Neuronal stem cell (in vitro differentiated cells): ENCODE measurements at regions not wholly inside any gene's neighbourhood (a gene's known extent, or its start where the extent isn't known, plus 50 kb on each side); places are given as distances from the start of the nearest gene placed in this dataset.

Source experiments
- DNase-seq: peaks from one replicate; pipeline ENCODE4 v3.0.0-alpha.2; 2013; ENCODE audit warnings: low spot score
- H2AFZ ChIP-seq: one replicate; pipeline ENCODE4 v1.6.1; 2013; ENCODE audit warnings: mild to moderate bottlenecking, low read length, inconsistent platforms
- H2AK5ac ChIP-seq: 2 replicates; pipeline ENCODE4 v1.6.1; 2013; ENCODE audit warnings: low read depth, mild to moderate bottlenecking, inconsistent platforms, low read length, moderate library complexity, mixed read lengths
- H2BK120ac ChIP-seq: 2 replicates; pipeline ENCODE4 v1.6.1; 2013; ENCODE audit warnings: low read depth, mild to moderate bottlenecking, inconsistent platforms, low read length, moderate library complexity, mixed read lengths
- H2BK12ac ChIP-seq: one replicate; pipeline ENCODE4 v1.6.1; 2013; ENCODE audit warnings: low read length, inconsistent platforms
- H2BK15ac ChIP-seq: 2 replicates; pipeline ENCODE4 v1.6.1; 2013; ENCODE audit warnings: mild to moderate bottlenecking, low read length, inconsistent platforms, mixed read lengths
- H2BK5ac ChIP-seq: one replicate; pipeline ENCODE4 v1.6.1; 2013; ENCODE audit warnings: inconsistent platforms, mild to moderate bottlenecking, low read length, moderate library complexity
- H3K14ac ChIP-seq: one replicate; pipeline ENCODE4 v1.6.1; 2013; ENCODE audit warnings: low read length, inconsistent platforms
- H3K18ac ChIP-seq: 2 replicates; pipeline ENCODE4 v1.6.1; 2013; ENCODE audit warnings: low read length, inconsistent platforms
- H3K23ac ChIP-seq: 2 replicates; pipeline ENCODE4 v1.6.1; 2013; ENCODE audit warnings: low read depth, mild to moderate bottlenecking, mixed read lengths, low read length, inconsistent platforms; ENCODE audit not compliant: poor library complexity
- H3K27ac ChIP-seq: replicated peaks from 3 replicates; pipeline ENCODE4 v1.5.1; 2013; ENCODE audit warnings: low read length, inconsistent platforms
- H3K27me3 ChIP-seq, 3 experiments: 2 replicates each; pipeline ENCODE4 v1.6.1; 2013; ENCODE audit warnings: low read length in 3 of 3, mild to moderate bottlenecking in 2 of 3, inconsistent platforms in 1 of 3, low read depth in 1 of 3, mixed read lengths in 1 of 3, moderate library complexity in 1 of 3; ENCODE audit not compliant: control insufficient read depth in 3 of 3, insufficient read depth in 3 of 3
- H3K36me3 ChIP-seq, 2 donors: replicated peaks in 1 of 2; 2 replicates each; pipeline ENCODE4 v1.6.1; 2013; ENCODE audit warnings: low read length in 2 of 2; ENCODE audit not compliant: control insufficient read depth in 2 of 2, insufficient read depth in 2 of 2
- H3K4ac ChIP-seq: 2 replicates; pipeline ENCODE4 v1.6.1; 2013; ENCODE audit warnings: inconsistent platforms, mild to moderate bottlenecking, low read length, moderate library complexity
- H3K4me1 ChIP-seq, 2 donors: 1 replicate in 1 of 2; 2 replicates in 1 of 2; pipeline ENCODE4 v1.6.1; 2013; ENCODE audit warnings: low read length in 2 of 2, low read depth in 1 of 2; ENCODE audit not compliant: control insufficient read depth in 2 of 2, insufficient read depth in 1 of 2
- H3K4me2 ChIP-seq: one replicate; pipeline ENCODE4 v1.6.1; 2013; ENCODE audit warnings: mild to moderate bottlenecking, low read length, inconsistent platforms; ENCODE audit not compliant: insufficient read depth, poor library complexity, severe bottlenecking
- H3K4me3 ChIP-seq, 2 donors: 2 replicates each; pipeline ENCODE4 v1.5.1; 2013; ENCODE audit warnings: low read length in 2 of 2, mild to moderate bottlenecking in 2 of 2, inconsistent platforms in 1 of 2, moderate library complexity in 1 of 2
- H3K79me1 ChIP-seq: one replicate; pipeline ENCODE4 v1.6.1; 2013; ENCODE audit warnings: low read depth, mild to moderate bottlenecking, inconsistent platforms, low read length, moderate library complexity
- H3K9ac ChIP-seq: one replicate; pipeline ENCODE4 v1.6.1; 2013; ENCODE audit warnings: mild to moderate bottlenecking, low read depth, low read length, inconsistent platforms; ENCODE audit not compliant: poor library complexity
- H3K9me3 ChIP-seq, 2 donors: replicated peaks in 1 of 2; 2 replicates each; pipeline versions ENCODE3 to v1.6.1; 2013; ENCODE audit warnings: low read length in 2 of 2, mild to moderate bottlenecking in 2 of 2, inconsistent platforms in 1 of 2, low read depth in 1 of 2, mixed read lengths in 1 of 2, moderate library complexity in 1 of 2; ENCODE audit not compliant: control insufficient read depth in 2 of 2, insufficient read depth in 1 of 2
- H4K8ac ChIP-seq: one replicate; pipeline ENCODE4 v1.6.1; 2013; ENCODE audit warnings: low read depth, mild to moderate bottlenecking, inconsistent platforms, low read length, moderate library complexity
- H4K91ac ChIP-seq: one replicate; pipeline ENCODE4 v1.6.1; 2013; ENCODE audit warnings: low read length, low read depth, mild to moderate bottlenecking, inconsistent platforms; ENCODE audit not compliant: poor library complexity
- WGBS, 2 donors: extraction: QIAGEN DNeasy Blood & Tissue Kit; methylation state at CpG; one replicate each; pipeline ENCODE4 v1.1.7; 2013; ENCODE audit warnings: missing lambda C conversion rate in 2 of 2, mixed read lengths in 1 of 2; ENCODE audit not compliant: insufficient read length in 2 of 2, insufficient replicate concordance in 1 of 2; ENCODE audit errors: extremely low coverage in 2 of 2; 5-methylcytosine and 5-hydroxymethylcytosine counted together

DNA sequence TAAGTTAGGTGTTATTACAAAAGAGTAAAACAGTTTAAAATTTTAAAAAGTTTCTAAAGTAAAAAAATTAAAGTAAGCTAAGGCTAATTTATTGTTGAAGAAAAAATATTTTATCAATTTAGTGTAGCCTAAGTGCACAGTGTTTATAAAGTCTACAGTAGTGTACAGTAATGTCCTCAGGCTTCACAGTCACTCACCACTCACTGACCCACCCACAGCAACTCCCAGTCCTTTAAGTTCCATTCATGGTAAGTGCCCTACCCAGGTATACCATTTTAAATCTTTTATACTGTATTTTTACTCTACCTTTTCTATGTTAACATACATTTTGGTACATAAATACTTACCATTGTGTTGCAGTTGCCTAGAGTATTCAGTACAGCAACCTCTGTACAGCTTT, 120.3 kb upstream of the DKK2 start:
- Histone ChIP-seq H2BK12ac (no peak overlapping the region), H3K4me1 (peaks cover 2% of the 10 kb centered on the region in 2 donors), H4K91ac (no peak overlapping the region), H2BK120ac (no peak overlapping the region), H3K79me1 (no peaks in the 10 kb centered on the region), H3K4me2 (no peak overlapping the region), H3K27me3 (no peaks in the 10 kb centered on the region), H4K8ac (no peak overlapping the region), H2AFZ (no peak overlapping the region), H2BK5ac (no peak overlapping the region), H2AK5ac (no peak overlapping the region), H3K18ac (no peak overlapping the region), H3K4ac (no peak overlapping the region), H3K27ac (no peak overlapping the region), H3K36me3 (no peaks in the 10 kb centered on the region), H3K9me3 (no peaks in the 10 kb centered on the region), H3K23ac (no peak overlapping the region), H3K9ac (no peak overlapping the region), H2BK15ac (no peak overlapping the region), H3K4me3 (no peak overlapping the region), H3K14ac (no peak overlapping the region)
- no peak for DNase-seq

DNA sequence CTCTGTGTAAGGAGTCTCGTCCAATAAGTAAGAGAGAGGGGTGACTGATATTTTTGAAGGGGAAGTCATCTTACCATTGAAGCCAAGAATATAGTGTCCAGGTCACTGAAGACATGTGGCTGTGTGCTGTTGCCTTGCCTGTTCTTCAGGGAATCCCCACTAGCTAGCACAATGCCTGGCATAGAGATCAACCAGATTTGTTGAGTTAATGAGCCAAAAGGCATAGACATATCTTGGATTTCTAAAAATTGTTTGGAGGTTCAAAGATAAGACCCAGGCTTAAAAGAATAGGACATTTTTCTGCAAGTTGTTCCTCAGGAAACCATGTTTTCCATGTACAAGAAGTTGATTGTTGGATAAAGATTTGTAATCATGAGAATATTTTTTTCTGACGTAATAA, 119.3 kb upstream of the DKK2 start:
- Histone ChIP-seq H3K23ac (no peak overlapping the region), H3K27ac (no peak overlapping the region), H3K4me1 (peaks cover 2% of the 10 kb centered on the region in 2 donors), H2AK5ac (no peak overlapping the region), H3K4me3 (no peak overlapping the region), H3K79me1 (no peaks in the 10 kb centered on the region), H3K14ac (no peak overlapping the region), H3K18ac (no peak overlapping the region), H3K4me2 (no peak overlapping the region), H2AFZ (peak overlapping the region; percentile 3), H2BK12ac (no peak overlapping the region), H3K9me3 (no peaks in the 10 kb centered on the region), H3K4ac (no peak overlapping the region), H3K27me3 (no peaks in the 10 kb centered on the region), H4K91ac (no peak overlapping the region), H2BK15ac (no peak overlapping the region), H3K9ac (no peak overlapping the region), H4K8ac (no peak overlapping the region), H2BK120ac (no peak overlapping the region), H3K36me3 (no peaks in the 10 kb centered on the region), H2BK5ac (no peak overlapping the region)
- no peak for DNase-seq
- no CpG with 5 or more reads among the region's 2 CpGs for WGBS, 2 donors

DNA sequence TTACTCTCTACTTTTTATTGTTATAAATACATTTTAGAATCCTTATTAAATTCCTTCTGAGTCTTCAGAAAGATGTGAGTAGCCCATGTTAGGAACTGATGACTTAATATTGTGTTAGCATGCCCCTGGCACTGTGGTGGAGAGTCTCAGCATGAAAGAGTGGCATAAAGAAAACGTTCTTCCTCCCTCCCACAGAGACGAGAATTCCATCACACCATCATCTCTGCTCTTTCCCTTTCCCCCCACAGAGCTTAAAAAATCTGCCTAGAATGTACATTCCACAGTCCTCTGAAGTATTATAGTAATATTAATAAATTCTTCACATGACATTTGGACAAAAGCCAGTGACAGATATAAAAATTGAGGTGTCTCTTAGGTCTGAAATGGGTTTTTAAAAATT, 117.8 kb upstream of the DKK2 start:
- no peak overlapping the region for H3K27ac ChIP-seq
- no peak overlapping the region for H2AFZ ChIP-seq
- no peak overlapping the region for H3K4me2 ChIP-seq
- H3K23ac ChIP-seq = no peak overlapping the region
- no peak for DNase-seq
- no peak overlapping the region for H2BK120ac ChIP-seq
- no peaks in the 10 kb centered on the region for H3K9me3 ChIP-seq
- no peak overlapping the region for H3K18ac ChIP-seq
- no peaks in the 10 kb centered on the region for H3K79me1 ChIP-seq
- H3K9ac ChIP-seq = no peak overlapping the region
- H3K4ac ChIP-seq = no peak overlapping the region
- H2BK5ac ChIP-seq = no peak overlapping the region
- no peak overlapping the region for H2AK5ac ChIP-seq
- no CpG with 5 or more reads among the region's 2 CpGs for WGBS, 2 donors
- no peak overlapping the region for H3K14ac ChIP-seq
- no peak overlapping the region for H2BK12ac ChIP-seq
- peaks cover 2% of the 10 kb centered on the region in 2 donors for H3K4me1 ChIP-seq
- H4K91ac ChIP-seq = no peak overlapping the region
- H2BK15ac ChIP-seq = no peak overlapping the region
- H4K8ac ChIP-seq = no peak overlapping the region
- H3K36me3 ChIP-seq = no peaks in the 10 kb centered on the region
- no peak overlapping the region for H3K4me3 ChIP-seq
- no peaks in the 10 kb centered on the region for H3K27me3 ChIP-seq

DNA sequence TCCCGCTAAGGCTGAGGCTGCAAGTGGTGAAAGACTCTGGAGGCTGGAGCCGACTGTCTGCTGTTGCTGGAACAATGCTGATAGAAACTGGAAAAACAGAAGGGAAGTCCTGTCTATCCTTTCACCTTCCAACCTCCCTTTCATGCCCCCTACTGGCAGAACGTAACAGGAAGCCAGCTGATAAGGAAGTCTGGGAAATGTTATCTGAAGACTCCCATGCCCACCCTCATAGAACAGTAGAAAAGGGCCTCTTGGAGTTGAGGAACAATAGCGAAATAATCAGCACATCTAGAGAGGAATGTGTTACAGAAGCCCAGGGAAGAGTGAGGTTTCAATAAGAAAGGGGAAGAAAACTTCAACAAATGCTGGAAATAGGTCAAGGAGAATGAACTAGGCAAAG, 117.1 kb upstream of the DKK2 start:
- no peak overlapping the region for H4K8ac ChIP-seq
- no peaks in the 10 kb centered on the region for H3K9me3 ChIP-seq
- no peak overlapping the region for H3K4me2 ChIP-seq
- H3K4me3 ChIP-seq = no peak overlapping the region
- H3K9ac ChIP-seq = no peak overlapping the region
- H4K91ac ChIP-seq = no peak overlapping the region
- H3K18ac ChIP-seq = no peak overlapping the region
- H2BK15ac ChIP-seq = no peak overlapping the region
- H3K79me1 ChIP-seq = no peaks in the 10 kb centered on the region
- H2BK120ac ChIP-seq = no peak overlapping the region
- no peaks in the 10 kb centered on the region for H3K27me3 ChIP-seq
- no CpG with 5 or more reads among the region's 4 CpGs for WGBS, 2 donors
- no peaks in the 10 kb centered on the region for H3K36me3 ChIP-seq
- H3K23ac ChIP-seq = no peak overlapping the region
- H2BK12ac ChIP-seq = no peak overlapping the region
- H3K27ac ChIP-seq = no peak overlapping the region
- H3K4ac ChIP-seq = no peak overlapping the region
- peaks cover 2% of the 10 kb centered on the region in 2 donors for H3K4me1 ChIP-seq
- H2AFZ ChIP-seq = peak overlapping the region; percentile 71
- no peak overlapping the region for H3K14ac ChIP-seq
- no peak overlapping the region for H2BK5ac ChIP-seq
- H2AK5ac ChIP-seq = no peak overlapping the region
- DNase-seq = peak; percentile 4
